ENCODE measurements at regions not wholly inside any gene's neighbourhood (a gene's known extent, or its start where the extent isn't known, plus 50 kb on each side); places are given as distances from the start of the nearest gene placed in this dataset.
"Not testable (repeated sequence)": the region's sequence is repeated elsewhere in the genome, so short reads cannot be mapped to it uniquely, and the experiment has no call there.

DNA sequence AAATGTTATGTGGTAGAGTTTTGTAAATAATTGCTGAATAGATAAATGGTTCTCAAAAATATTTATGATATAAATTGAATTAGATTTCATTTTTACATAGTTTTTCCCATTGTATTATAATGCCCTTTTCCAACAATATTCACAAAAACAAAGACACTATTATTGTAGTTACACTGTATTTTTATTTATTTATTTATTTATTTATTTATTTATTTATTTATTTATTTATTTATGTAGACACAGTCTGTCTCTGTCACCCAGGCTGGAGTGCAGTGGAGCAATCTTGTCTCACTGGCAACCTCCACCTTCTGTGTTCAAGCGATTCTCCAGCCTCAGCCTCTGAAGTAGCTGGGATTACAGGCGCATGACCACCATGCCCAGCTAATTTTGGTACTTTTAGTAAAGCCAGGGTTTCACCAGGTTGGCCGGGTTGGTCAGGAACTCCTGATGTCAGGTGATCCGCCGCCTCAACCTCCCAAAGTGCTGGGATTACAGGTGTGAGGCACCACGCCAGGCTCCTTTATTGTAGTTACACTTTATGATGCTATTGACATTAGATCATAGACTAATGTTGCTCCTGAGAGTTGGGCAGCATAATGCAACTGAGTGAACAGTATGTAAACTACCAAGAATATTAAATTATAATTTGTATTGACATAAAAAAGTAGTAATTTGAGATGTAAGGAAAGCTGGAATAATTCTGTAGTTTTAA lies 1430.0 kb upstream of the PRMT6 start:
- no peak overlapping the region for H3K27ac ChIP-seq
- no peaks in the 10 kb centered on the region for H3K4me1 ChIP-seq (replicated peaks)
- no peak for TF ChIP-seq POLR2AphosphoS5 (IDR thresholded peaks at IDR 0.05)
- TF ChIP-seq, protein P1, sequence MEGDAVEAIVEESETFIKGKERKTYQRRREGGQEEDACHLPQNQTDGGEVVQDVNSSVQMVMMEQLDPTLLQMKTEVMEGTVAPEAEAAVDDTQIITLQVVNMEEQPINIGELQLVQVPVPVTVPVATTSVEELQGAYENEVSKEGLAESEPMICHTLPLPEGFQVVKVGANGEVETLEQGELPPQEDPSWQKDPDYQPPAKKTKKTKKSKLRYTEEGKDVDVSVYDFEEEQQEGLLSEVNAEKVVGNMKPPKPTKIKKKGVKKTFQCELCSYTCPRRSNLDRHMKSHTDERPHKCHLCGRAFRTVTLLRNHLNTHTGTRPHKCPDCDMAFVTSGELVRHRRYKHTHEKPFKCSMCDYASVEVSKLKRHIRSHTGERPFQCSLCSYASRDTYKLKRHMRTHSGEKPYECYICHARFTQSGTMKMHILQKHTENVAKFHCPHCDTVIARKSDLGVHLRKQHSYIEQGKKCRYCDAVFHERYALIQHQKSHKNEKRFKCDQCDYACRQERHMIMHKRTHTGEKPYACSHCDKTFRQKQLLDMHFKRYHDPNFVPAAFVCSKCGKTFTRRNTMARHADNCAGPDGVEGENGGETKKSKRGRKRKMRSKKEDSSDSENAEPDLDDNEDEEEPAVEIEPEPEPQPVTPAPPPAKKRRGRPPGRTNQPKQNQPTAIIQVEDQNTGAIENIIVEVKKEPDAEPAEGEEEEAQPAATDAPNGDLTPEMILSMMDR (IDR thresholded peaks at IDR 0.05), result no peak
- no peak for TF ChIP-seq POLR2A (IDR thresholded peaks at IDR 0.05)
- H3K9me3 ChIP-seq, result no peaks in the 10 kb centered on the region
- H3K36me3 ChIP-seq, result no peaks in the 10 kb centered on the region
- 79% methylated on average over 6 of the region's 6 CpGs for WGBS
- intact Hi-C loops (cut with DNase I), result no loop called here
- no peak overlapping the region for H3K4me3 ChIP-seq
- DNase-seq (ENCODE audit: low spot score), result no peak
- H3K27me3 ChIP-seq (replicated peaks; ENCODE audit: insufficient read depth), result no peaks in the 10 kb centered on the region

DNA sequence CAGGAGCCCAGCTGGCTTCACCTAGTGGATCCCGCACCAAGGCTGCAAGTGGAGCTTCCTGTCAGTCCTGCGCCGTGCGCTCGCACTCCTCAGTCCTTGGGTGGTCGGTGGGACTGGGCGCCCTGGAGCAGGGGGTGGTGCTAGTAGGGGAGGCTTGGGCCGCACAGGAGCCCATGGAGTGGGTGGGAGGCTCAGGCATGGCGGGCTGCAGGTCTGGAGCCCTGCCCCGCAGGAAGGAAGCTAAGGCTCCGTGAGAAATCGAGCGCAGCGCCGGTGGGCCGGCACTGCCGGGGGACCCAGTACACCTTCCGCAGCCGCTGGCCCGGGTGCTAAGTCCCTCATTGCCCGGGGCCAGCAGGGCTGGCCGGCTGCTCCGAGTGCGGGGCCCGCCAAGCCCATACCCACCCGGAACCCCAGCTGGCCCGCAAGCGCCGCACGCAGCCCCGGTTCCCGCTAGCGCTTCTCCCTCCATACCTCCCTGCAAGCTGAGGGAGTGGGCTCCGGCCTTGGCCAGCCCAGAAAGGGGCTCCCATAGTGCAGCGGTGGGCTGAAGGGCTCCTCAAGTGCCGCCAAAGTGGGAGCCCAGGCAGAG lies 1425.2 kb upstream of the PRMT6 start:
- intact Hi-C loops (cut with DNase I); H3K9me3 ChIP-seq; H3K27ac ChIP-seq; H3K36me3 ChIP-seq; DNase-seq (ENCODE audit: low spot score); H3K4me3 ChIP-seq; H3K4me1 ChIP-seq (replicated peaks); H3K27me3 ChIP-seq (replicated peaks; ENCODE audit: insufficient read depth): not testable (repeated sequence)
- 95% methylated on average over 33 of the region's 36 CpGs for WGBS

DNA sequence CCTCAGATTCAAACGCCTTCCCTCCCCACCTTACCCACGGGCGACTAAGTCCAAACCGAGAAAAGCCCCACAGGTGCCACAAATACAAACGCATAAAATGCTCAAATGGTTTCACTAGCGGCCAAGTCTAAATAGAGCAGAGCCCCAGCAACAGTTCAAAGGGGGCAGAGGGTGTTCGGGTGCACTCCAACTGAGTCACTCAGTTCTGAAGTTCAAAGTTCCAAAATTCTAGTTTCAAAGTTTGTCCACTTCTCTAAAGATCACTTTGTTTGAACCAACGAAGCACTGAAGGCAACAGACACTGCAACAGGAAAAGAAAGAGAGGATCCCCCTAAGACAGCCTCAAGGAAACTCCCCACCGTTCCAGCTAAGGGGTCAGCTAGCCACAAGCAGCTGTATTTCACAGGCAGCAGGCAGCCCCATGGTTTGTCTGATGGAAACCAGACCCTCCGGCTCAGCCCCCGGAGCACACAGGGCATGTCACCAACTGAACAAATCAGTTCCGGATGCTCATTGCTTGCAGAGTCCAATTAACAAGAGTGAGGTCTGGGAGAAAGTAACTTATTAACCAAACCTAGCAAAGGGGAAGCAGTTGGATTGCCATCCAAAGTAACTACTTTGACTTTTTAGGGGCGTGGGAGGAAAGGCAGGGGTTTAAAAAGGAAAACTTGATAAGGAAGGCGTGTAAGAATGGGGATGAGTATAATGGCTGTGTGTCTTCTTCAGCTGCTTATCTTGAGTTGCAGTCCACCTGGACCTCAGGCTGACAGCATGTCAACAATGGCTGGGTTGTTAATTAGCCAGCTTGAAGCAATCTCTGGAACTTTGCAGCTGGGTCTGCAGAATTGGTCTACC lies 1423.9 kb upstream of the PRMT6 start:
- intact Hi-C loops (cut with DNase I), result no loop called here

DNA sequence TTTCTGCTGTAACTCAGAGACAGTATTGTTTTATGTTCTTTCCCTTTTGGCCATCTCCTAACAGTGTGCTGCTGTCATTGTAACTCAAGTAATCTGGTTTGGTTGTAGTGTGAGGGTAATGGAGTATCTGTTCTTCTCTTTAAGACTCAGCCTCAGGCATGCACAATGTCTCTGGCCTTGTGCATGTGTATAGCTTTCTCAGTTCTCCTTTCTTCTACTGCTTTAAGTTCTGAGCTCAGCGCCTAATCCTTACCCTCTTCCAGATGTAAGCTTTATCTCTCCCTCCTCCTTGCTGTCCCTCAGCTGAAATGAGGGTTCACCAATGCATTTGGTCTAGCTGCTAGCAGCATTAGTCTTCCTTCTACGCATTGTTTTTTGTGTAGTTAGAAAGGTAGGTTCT lies 1420.4 kb upstream of the PRMT6 start:
- Histone ChIP-seq H3K4me1 (replicated peaks) (no peaks in the 10 kb centered on the region), H3K9me3 (no peaks in the 10 kb centered on the region), H3K27ac (no peak overlapping the region), H3K36me3 (no peaks in the 10 kb centered on the region), H3K4me3 (no peak overlapping the region), H3K27me3 (replicated peaks; ENCODE audit: insufficient read depth) (no peaks in the 10 kb centered on the region)
- TF ChIP-seq POLR2AphosphoS5 (IDR thresholded peaks at IDR 0.05), result no peak
- TF ChIP-seq, protein P1 (IDR thresholded peaks at IDR 0.05), result no peak
- TF ChIP-seq POLR2A (IDR thresholded peaks at IDR 0.05), result no peak
- no peak for DNase-seq (ENCODE audit: low spot score)
- WGBS, result 91% methylated on average over 2 of the region's 2 CpGs
- intact Hi-C loops (cut with DNase I), result no loop called here

More for the DNA sequence above, 1423.9 kb upstream of the PRMT6 start:
- H3K27ac ChIP-seq, result no peak overlapping the region
- WGBS, result 48% methylated on average over 14 of the region's 14 CpGs
- H3K36me3 ChIP-seq, result no peaks in the 10 kb centered on the region
- no peaks in the 10 kb centered on the region for H3K27me3 ChIP-seq (replicated peaks; ENCODE audit: insufficient read depth)
- H3K9me3 ChIP-seq, result no peaks in the 10 kb centered on the region
- no peak for DNase-seq (ENCODE audit: low spot score)
- TF ChIP-seq POLR2A (IDR thresholded peaks at IDR 0.05) (no peak), POLR2AphosphoS5 (IDR thresholded peaks at IDR 0.05) (no peak)
- TF ChIP-seq, protein P1 (IDR thresholded peaks at IDR 0.05), result no peak
- H3K4me3 ChIP-seq, result no peak overlapping the region
- H3K4me1 ChIP-seq (replicated peaks), result no peaks in the 10 kb centered on the region

DNA sequence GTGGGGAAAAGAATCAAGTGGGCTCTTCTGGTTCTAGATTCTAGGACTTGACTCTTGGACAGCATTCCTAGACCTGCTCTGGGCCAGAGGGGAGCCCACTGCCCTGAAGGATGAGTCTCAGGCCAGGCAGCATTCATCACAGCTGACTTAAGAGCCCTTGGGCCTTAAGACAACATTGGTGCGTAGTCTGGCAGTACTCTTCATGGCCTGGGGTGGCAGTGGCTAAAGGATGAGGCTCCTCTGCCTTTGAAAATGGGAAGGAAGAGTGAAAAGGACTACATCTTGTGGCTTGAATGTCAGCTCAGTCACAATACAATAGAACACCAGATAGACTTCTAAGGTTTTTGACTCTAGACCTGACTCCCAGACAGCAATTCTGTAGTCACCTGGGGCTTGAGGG lies 1415.1 kb upstream of the PRMT6 start:
- no peaks in the 10 kb centered on the region for H3K4me1 ChIP-seq (replicated peaks)
- no peak for DNase-seq (ENCODE audit: low spot score)
- no peaks in the 10 kb centered on the region for H3K9me3 ChIP-seq
- no peaks in the 10 kb centered on the region for H3K36me3 ChIP-seq
- no peaks in the 10 kb centered on the region for H3K27me3 ChIP-seq (replicated peaks; ENCODE audit: insufficient read depth)
- no peak overlapping the region for H3K4me3 ChIP-seq
- 90% methylated on average over 1 of the region's 1 CpG for WGBS
- TF ChIP-seq POLR2AphosphoS5 (IDR thresholded peaks at IDR 0.05), result no peak
- TF ChIP-seq, protein P1 (IDR thresholded peaks at IDR 0.05), result no peak
- no peak for TF ChIP-seq POLR2A (IDR thresholded peaks at IDR 0.05)
- intact Hi-C loops (cut with DNase I), result no loop called here
- H3K27ac ChIP-seq, result no peak overlapping the region
